H1 (cell line): ENCODE measurements at regions not wholly inside any gene's neighbourhood (a gene's known extent, or its start where the extent isn't known, plus 50 kb on each side); places are given as distances from the start of the nearest gene placed in this dataset.

Experiments
- TAF7 ChIP-seq: optimal IDR thresholded peaks from 2 replicates; pipeline ENCODE3; 2011; ENCODE audit warnings: low read depth, mild to moderate bottlenecking, inconsistent platforms, low read length, moderate library complexity, borderline replicate concordance

- TF ChIP-seq TAF7: no peak
These were observed 516.7 kb upstream of the CFAP20DC start (continued) for GRCh38 chr3:59566481-59566975.
